HG03064 (cell line): ENCODE measurements at regions not wholly inside any gene's neighbourhood (a gene's known extent, or its start where the extent isn't known, plus 50 kb on each side); places are given as distances from the start of the nearest gene placed in this dataset.

Experiments used
- ATAC-seq: cut with Tn5 transposase; IDR thresholded peaks from one replicate; pipeline ENCODE4 v1.9.1; 2021; ENCODE audit warnings: low read depth; ENCODE audit not compliant: unreplicated experiment

DNA sequence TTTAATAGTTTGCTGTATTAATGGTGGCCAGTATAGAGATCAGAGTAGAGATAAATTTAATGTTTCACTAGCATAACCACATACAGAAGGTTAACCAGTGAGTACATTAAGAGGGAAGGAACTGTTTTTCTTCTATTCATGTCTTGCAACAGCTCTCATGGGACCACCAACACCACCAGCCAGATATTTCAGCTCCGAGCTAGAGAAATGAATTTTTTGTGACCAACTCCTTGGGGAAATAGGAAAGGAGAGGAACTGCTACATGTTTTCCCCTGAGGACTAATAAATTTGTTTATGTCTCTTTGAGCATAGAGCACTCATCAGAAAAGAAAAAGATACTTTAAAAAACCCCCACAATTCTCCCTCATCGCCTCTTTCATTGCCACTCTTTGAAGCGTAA, 247.5 kb downstream of the MBNL1 start:
- no peak for ATAC-seq

GRCh38 chr3:152517502-152517901, 248.8 kb downstream of the MBNL1 start:
- ATAC-seq = no peak

GRCh38 chr3:152518346-152518745, 249.6 kb downstream of the MBNL1 start:
- no peak for ATAC-seq

DNA sequence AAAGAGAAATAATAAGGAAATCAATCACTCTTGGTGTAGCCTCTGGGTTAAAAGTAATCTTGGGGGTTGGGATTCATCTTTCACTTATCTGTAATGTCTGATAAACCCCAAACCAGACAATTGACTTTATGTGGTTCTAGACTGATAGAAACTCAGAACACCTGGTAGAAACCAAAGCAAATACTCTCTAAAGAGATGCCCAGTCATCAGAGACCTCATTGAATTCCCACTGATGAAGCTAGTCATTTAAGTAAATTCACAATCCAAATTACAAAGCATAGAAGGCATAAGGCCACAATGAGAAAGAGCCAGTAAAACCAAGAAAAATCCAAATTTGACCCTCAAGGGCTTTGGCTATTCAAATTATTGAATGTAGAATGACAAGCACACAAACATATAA, 250.6 kb downstream of the MBNL1 start:
- peak; percentile 56 for ATAC-seq

GRCh38 chr3:152522036-152522435, 253.3 kb downstream of the MBNL1 start:
- no peak for ATAC-seq

DNA sequence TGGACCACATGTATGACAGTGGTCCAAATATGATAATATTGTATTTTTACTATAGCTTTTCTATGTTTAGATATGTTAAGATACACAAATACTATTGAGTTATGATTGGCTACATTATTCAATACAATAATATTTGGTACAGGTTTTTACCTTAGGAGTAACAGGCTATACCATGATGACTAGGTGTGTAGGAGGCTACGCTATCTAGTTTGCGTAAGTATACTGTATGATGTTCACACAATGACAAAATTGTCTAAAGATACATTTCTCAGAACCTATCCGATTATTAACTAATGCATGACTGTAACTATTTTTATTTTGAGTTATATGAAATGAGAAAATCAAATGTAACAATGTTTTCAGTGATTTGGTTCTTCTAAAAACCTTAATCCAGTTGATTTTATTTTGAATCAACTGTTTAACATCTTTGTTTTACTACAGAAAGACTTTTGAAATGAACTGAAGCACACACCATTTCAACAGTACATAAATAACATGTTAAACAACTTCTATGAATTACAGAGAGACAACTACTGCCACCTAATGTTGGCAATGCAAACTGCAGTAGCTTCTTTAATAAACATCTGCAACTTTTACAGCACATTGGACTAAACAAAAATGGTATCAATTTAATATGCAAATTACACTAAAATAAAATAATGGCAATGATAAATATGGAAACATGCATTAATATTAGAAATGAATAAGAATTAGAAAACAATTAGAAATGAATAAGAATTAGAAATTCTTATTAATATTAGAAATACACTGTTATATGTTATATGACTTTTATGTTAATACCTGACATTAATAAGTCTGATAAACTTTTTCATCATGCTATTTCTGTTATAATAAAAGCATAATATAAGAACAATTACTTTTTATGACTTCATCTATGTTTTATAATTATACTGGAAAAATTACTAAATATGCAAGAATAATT, 255.7 kb downstream of the MBNL1 start:
- no peak for ATAC-seq

DNA sequence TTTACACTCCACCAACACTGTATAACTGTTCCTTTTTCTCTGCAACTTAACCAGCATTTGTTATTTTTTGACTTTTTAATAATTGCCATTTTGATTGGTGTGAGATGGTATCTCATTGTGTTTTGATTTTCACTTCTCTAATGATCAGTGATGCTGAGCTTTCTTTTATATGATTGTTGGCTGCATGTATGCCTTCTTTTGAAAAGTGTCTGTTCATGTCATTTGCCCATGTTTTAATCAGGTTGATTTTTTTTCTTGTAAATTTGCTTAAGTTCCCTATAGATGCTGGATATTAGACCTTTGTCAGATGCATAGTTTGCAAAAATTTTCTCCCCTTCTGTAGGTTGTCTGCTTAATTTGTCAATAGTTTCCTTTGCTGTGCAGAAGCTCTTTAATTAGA, 263.0 kb downstream of the MBNL1 start:
- ATAC-seq = no peak

- ATAC-seq = no peak
Measured at GRCh38 chr3:152538518-152538917, 269.8 kb downstream of the MBNL1 start.

DNA sequence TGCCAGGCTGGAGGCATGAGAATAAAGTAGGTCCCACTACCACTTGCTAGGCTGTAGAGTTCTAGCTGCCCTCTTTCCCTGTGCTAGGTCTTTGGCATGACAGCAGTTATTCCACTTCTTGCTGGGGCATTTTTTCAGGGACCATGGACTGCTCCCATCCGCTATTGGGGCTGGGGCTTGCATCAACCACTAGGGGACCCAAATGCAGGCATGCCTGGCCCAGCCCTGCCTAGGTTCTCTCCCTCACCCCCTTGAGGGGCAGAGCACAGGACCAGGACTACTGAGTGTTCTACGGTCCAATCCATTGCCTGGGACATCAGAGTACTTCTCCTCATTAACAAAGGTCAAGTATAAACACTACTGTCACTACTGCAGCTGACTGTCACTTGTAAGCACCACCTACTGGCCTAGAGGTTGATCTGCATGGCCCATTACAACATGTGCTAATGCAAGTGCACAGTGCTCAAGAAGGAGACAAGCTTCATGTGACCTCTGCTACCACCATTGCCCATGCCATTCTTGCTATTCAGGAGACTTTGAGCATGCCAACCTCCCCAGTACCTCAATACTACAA, 270.5 kb downstream of the MBNL1 start:
- no peak for ATAC-seq

DNA sequence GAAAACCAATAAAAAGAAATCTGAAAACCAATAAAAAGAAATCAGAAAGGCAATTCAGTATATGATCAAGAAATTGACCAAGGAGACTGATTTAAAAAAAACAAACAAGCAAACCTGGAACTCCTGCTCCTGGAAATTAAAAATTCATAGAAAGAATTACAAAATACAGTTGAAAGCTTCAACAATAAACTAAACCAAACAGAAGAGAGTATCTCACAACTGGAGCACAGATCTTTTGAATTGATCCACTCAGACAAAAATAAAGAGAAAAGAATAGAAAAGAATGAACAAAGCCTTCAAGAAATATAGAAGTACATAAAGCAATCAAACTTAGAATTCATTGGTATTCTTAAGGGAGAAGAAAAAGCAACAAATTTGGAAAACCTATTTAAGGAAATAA, 271.4 kb downstream of the MBNL1 start:
- no peak for ATAC-seq

DNA sequence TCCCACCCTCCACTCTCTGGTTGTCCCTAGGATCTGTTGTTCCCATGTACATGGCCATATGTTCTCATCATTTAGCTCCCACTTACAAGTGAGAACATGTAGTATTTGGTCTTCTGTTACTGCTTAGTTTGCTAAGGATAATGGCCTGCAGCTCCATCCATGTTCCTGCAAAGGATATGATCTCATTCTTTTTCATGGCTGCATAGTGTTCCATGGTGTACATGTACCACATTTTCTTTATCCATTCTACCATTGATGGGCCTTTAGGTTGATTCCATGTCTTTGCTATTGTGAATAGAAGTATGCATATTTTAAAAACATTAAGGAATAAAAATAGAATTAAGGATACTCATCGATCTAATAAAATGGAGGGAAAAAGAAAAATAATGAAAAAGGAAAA, 278.4 kb downstream of the MBNL1 start:
- no peak for ATAC-seq

DNA sequence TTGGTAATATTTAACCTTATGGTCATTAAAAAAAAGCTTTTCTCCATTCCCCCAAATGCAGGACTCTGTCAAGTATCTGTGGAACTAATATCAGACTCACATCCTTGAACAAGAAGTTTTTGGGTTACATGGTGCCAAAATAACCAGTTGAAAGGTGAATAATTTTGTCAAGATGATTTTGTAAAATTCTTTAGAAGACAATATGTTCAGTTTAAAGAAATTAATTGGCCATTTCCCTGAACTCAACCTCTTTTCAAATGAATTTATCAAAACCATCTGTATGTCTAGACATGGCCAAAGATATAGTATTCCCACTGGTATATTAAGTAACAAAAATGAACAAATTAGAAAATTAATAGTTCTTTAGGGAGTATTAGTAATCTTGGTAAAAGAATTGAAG, 280.5 kb downstream of the MBNL1 start:
- no peak for ATAC-seq

DNA sequence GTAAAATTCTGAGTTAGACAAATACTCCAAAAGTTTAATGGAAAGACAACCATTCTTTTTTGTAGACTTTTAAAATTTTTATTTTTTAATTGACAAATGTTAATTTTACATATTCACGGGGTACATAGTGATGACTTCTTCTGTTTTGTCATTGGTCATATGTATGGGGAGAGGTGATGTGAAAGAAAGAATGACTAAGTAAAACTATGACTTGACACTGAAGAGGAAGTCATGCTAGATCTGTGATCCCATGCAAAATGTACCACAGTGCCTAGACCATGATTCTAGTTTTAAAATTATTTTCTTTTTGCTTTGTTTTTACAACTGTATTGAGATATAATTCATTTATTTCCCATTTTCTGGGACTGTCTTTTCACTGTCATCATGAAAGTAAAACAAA, 281.6 kb downstream of the MBNL1 start:
- no peak for ATAC-seq

GRCh38 chr3:152554980-152555379, 280.0 kb upstream of the P2RY1 start:
- no peak for ATAC-seq

- no peak for ATAC-seq
Measured at GRCh38 chr3:152555666-152556291, 279.2 kb upstream of the P2RY1 start.

- peak; percentile 68 for ATAC-seq
Measured at GRCh38 chr3:152556731-152557254, 278.1 kb upstream of the P2RY1 start.

DNA sequence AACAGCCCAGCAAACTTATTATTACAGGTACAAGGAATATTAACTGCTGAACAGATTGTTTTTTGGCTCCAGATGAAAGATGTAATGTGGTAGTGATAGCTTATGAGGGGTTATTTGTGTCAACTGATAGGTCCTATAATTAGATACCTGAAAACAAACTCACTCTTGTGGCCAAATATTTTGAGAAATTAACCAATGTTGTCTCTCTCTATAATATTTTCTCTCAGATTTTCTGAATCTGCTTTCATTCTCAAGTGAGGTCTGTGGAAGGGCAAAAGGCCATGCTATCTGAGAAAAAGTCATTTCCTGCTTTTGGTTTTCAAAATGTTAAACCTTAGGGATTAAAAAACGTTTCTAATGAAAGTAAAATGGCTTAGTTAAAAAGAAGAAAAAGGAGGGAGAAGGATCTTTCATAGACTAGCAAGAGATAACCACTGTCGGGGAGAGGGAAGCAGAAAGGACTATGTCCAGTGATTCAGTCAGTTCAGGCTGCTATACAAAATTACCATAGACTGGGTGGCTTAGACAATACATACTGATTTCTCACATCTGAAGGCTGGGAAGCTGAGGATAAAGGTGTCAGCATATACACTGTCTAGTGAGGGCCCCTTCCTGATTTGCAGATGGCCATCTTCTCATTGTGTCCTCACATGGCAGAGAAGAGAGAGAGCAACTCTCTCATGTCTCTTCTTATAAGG, 277.5 kb upstream of the P2RY1 start:
- peak; percentile 62 for ATAC-seq

GRCh38 chr3:152558386-152558785, 276.5 kb upstream of the P2RY1 start:
- ATAC-seq = no peak

GRCh38 chr3:152559246-152559645, 275.7 kb upstream of the P2RY1 start:
- ATAC-seq = no peak

- ATAC-seq = no peak
Measured at GRCh38 chr3:152564459-152564858, 270.5 kb upstream of the P2RY1 start.
